HEK293T (cell line): ENCODE measurements at regions not wholly inside any gene's neighbourhood (a gene's known extent, or its start where the extent isn't known, plus 50 kb on each side); places are given as distances from the start of the nearest gene placed in this dataset.

Experiments used
- CTCF ChIA-PET: fragments of 350-600 bp; formaldehyde crosslinking; extraction: SDS; loops from one replicate; lab custom pipeline; 2021; ENCODE audit warnings: antibody characterized with exemption, inconsistent platforms; lab: Yijun Ruan, JAX
- POLR2A ChIA-PET: fragments of 350-600 bp; formaldehyde crosslinking; extraction: SDS; loops from one replicate; lab custom pipeline; 2020; ENCODE audit warnings: antibody characterized with exemption, inconsistent platforms; lab: Yijun Ruan, JAX
- DNase-seq: peaks from one replicate; pipeline ENCODE4 v3.0.0; 2012; ENCODE audit warnings: mixed read lengths; ENCODE audit errors: extremely low spot score
- ARNT ChIP-seq: fragments of 450-650 bp; IDR thresholded peaks from 2 replicates; pipeline ENCODE4 v1.6.1; 2017; ENCODE audit warnings: mild to moderate bottlenecking
- BHLHE40 ChIP-seq: fragments of 450-650 bp; IDR thresholded peaks from 2 replicates; pipeline ENCODE4 v1.6.1; 2016; ENCODE audit warnings: mild to moderate bottlenecking, moderate library complexity, borderline replicate concordance
- CTBP1 ChIP-seq: fragments of 450-650 bp; IDR thresholded peaks from 2 replicates; pipeline ENCODE4 v1.6.1; 2016; ENCODE audit warnings: borderline replicate concordance
- ELF4 ChIP-seq: fragments of 450-650 bp; IDR thresholded peaks from 2 replicates; pipeline ENCODE4 v1.6.1; 2017; ENCODE audit warnings: antibody characterized with exemption
- FOXA1 ChIP-seq: fragments of 450-650 bp; IDR thresholded peaks from 2 replicates; pipeline ENCODE4 v1.6.1; 2016; ENCODE audit warnings: mild to moderate bottlenecking
- FOXK2 ChIP-seq: fragments of 450-650 bp; IDR thresholded peaks from 2 replicates; pipeline ENCODE4 v1.6.1; 2016; ENCODE audit warnings: mild to moderate bottlenecking
- FOXM1 ChIP-seq: fragments of 450-650 bp; IDR thresholded peaks from 2 replicates; pipeline ENCODE4 v1.6.1; 2017; ENCODE audit warnings: mild to moderate bottlenecking, borderline replicate concordance
- HDGF ChIP-seq: fragments of 450-650 bp; IDR thresholded peaks from 2 replicates; pipeline ENCODE4 v1.6.1; 2017; ENCODE audit warnings: antibody characterized with exemption, borderline replicate concordance
- L3MBTL2 ChIP-seq: fragments of 450-650 bp; conservative IDR thresholded peaks from 2 replicates; pipeline ENCODE4 v1.6.1; 2016; ENCODE audit warnings: mild to moderate bottlenecking
- LEF1 ChIP-seq: fragments of 450-650 bp; IDR thresholded peaks from 2 replicates; pipeline ENCODE4 v1.6.1; 2017; ENCODE audit warnings: mild to moderate bottlenecking, borderline replicate concordance
- NFRKB ChIP-seq: fragments of 450-650 bp; IDR thresholded peaks from 2 replicates; pipeline ENCODE4 v1.6.1; 2016; ENCODE audit warnings: mild to moderate bottlenecking, moderate library complexity
- PKNOX1 ChIP-seq: fragments of 450-650 bp; IDR thresholded peaks from 2 replicates; pipeline ENCODE4 v1.6.1; 2016
- SP1 ChIP-seq: fragments of 450-650 bp; IDR thresholded peaks from 2 replicates; pipeline ENCODE4 v1.6.1; 2017
- SUZ12 ChIP-seq: fragments of 450-650 bp; IDR thresholded peaks from 2 replicates; pipeline ENCODE4 v1.6.1; 2016; ENCODE audit warnings: mild to moderate bottlenecking
- TARDBP ChIP-seq: fragments of 450-650 bp; IDR thresholded peaks from 2 replicates; pipeline ENCODE4 v1.6.1; 2016
- ZNF384 ChIP-seq: fragments of 450-650 bp; IDR thresholded peaks from 2 replicates; pipeline ENCODE4 v1.6.1; 2016

- no peak for DNase-seq
- ChIA-PET CTCF (no interaction called here), POLR2A (no interaction called here)
- TF ChIP-seq TARDBP (no peak), FOXK2 (no peak), ZNF384 (no peak), BHLHE40 (no peak), ARNT (no peak), CTBP1 (no peak), L3MBTL2 (no peak), LEF1 (no peak), FOXA1 (no peak), SP1 (no peak), SUZ12 (no peak), PKNOX1 (no peak), NFRKB (no peak), ELF4 (no peak), FOXM1 (no peak), HDGF (no peak)
These were observed 264.7 kb upstream of the TNRC6C start for GRCh38 chr17:77693776-77694175.

GRCh38 chr17:77694391-77695363, 263.8 kb upstream of the TNRC6C start:
- POLR2A ChIA-PET = no interaction called here

GRCh38 chr17:77695386-77695785, 263.1 kb upstream of the TNRC6C start:
- DNase-seq = no peak
- ChIA-PET POLR2A (no interaction called here), CTCF (no interaction called here)
- no peak for TF ChIP-seq FOXA1
- TF ChIP-seq PKNOX1 = no peak
- TF ChIP-seq CTBP1 = no peak
- no peak for TF ChIP-seq NFRKB
- no peak for TF ChIP-seq SP1
- TF ChIP-seq SUZ12 = no peak
- TF ChIP-seq BHLHE40 = no peak
- no peak for TF ChIP-seq ELF4
- TF ChIP-seq L3MBTL2 = no peak
- TF ChIP-seq TARDBP = no peak
- no peak for TF ChIP-seq ZNF384
- TF ChIP-seq HDGF = no peak
- TF ChIP-seq FOXK2 = no peak
- TF ChIP-seq ARNT = no peak
- TF ChIP-seq LEF1 = no peak
- no peak for TF ChIP-seq FOXM1

More at GRCh38 chr17:77694391-77695363, 263.8 kb upstream of the TNRC6C start:
- no peak for TF ChIP-seq NFRKB
- TF ChIP-seq ZNF384 = no peak
- TF ChIP-seq HDGF = no peak
- TF ChIP-seq SUZ12 = no peak
- no peak for TF ChIP-seq PKNOX1
- no peak for TF ChIP-seq CTBP1
- no peak for TF ChIP-seq FOXK2
- no peak for TF ChIP-seq LEF1
- no peak for TF ChIP-seq SP1
- TF ChIP-seq ELF4 = no peak
- TF ChIP-seq ARNT = no peak
- no peak for TF ChIP-seq L3MBTL2
- TF ChIP-seq FOXA1 = no peak
- TF ChIP-seq FOXM1 = no peak
- CTCF ChIA-PET = interaction anchor here (0.7 kb wide), 1 partner anchor 16 kb away, joined by 3 read pairs; no protein-coding TSS in a partner anchor
- no peak for DNase-seq

GRCh38 chr17:77696151-77696720, 262.3 kb upstream of the TNRC6C start:
- TF ChIP-seq L3MBTL2 = no peak
- ChIA-PET POLR2A (no interaction called here), CTCF (no interaction called here)
- no peak for DNase-seq

- POLR2A ChIA-PET = no interaction called here
These were observed 261.6 kb upstream of the TNRC6C start for GRCh38 chr17:77696721-77697460.

More at GRCh38 chr17:77696721-77697460, 261.6 kb upstream of the TNRC6C start:
- TF ChIP-seq SP1 (no peak), HDGF (no peak), SUZ12 (no peak), LEF1 (no peak), L3MBTL2 (no peak), FOXA1 (no peak), CTBP1 (no peak), FOXK2 (no peak), ELF4 (no peak), FOXM1 (no peak), ARNT (no peak)
- CTCF ChIA-PET = no interaction called here
- DNase-seq = no peak
